ENCODE measurements at regions not wholly inside any gene's neighbourhood (a gene's known extent, or its start where the extent isn't known, plus 50 kb on each side); places are given as distances from the start of the nearest gene placed in this dataset.

- no peaks in the 10 kb centered on the region for H3K36me3 ChIP-seq (ENCODE audit: control insufficient read depth, insufficient read depth, low read length)
- TF ChIP-seq, protein P1, sequence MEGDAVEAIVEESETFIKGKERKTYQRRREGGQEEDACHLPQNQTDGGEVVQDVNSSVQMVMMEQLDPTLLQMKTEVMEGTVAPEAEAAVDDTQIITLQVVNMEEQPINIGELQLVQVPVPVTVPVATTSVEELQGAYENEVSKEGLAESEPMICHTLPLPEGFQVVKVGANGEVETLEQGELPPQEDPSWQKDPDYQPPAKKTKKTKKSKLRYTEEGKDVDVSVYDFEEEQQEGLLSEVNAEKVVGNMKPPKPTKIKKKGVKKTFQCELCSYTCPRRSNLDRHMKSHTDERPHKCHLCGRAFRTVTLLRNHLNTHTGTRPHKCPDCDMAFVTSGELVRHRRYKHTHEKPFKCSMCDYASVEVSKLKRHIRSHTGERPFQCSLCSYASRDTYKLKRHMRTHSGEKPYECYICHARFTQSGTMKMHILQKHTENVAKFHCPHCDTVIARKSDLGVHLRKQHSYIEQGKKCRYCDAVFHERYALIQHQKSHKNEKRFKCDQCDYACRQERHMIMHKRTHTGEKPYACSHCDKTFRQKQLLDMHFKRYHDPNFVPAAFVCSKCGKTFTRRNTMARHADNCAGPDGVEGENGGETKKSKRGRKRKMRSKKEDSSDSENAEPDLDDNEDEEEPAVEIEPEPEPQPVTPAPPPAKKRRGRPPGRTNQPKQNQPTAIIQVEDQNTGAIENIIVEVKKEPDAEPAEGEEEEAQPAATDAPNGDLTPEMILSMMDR (IDR thresholded peaks at IDR 0.05; ENCODE audit: insufficient read depth, low read length, poor library complexity, severe bottlenecking), result no peak
- no peaks in the 10 kb centered on the region for H3K27me3 ChIP-seq (replicated peaks; ENCODE audit: control insufficient read depth, insufficient read depth, low read length)
- no peak for DNase-seq (ENCODE audit: extremely low read depth, insufficient read length)
- no peak overlapping the region for H3K4me3 ChIP-seq (replicated peaks; ENCODE audit: low read depth, low read length)
Observed at GRCh38 chr6:103886951-103887350, 972.8 kb downstream of the HACE1 start.

GRCh38 chr6:103885446-103885845 lies 974.3 kb downstream of the HACE1 start:
- no peaks in the 10 kb centered on the region for H3K36me3 ChIP-seq (ENCODE audit: control insufficient read depth, insufficient read depth, low read length)
- TF ChIP-seq, protein P1 (IDR thresholded peaks at IDR 0.05; ENCODE audit: insufficient read depth, low read length, poor library complexity, severe bottlenecking), result no peak
- H3K4me3 ChIP-seq (replicated peaks; ENCODE audit: low read depth, low read length), result no peak overlapping the region
- no peaks in the 10 kb centered on the region for H3K27me3 ChIP-seq (replicated peaks; ENCODE audit: control insufficient read depth, insufficient read depth, low read length)
- DNase-seq (ENCODE audit: extremely low read depth, insufficient read length), result no peak

GRCh38 chr6:103879800-103880199 lies 979.9 kb downstream of the HACE1 start:
- no peaks in the 10 kb centered on the region for H3K27me3 ChIP-seq (replicated peaks; ENCODE audit: control insufficient read depth, insufficient read depth, low read length)
- H3K36me3 ChIP-seq (ENCODE audit: control insufficient read depth, insufficient read depth, low read length), result no peaks in the 10 kb centered on the region
- TF ChIP-seq, protein P1 (IDR thresholded peaks at IDR 0.05; ENCODE audit: insufficient read depth, low read length, poor library complexity, severe bottlenecking), result no peak
- H3K4me3 ChIP-seq (replicated peaks; ENCODE audit: low read depth, low read length), result no peak overlapping the region
- no peak for DNase-seq (ENCODE audit: extremely low read depth, insufficient read length)

DNA sequence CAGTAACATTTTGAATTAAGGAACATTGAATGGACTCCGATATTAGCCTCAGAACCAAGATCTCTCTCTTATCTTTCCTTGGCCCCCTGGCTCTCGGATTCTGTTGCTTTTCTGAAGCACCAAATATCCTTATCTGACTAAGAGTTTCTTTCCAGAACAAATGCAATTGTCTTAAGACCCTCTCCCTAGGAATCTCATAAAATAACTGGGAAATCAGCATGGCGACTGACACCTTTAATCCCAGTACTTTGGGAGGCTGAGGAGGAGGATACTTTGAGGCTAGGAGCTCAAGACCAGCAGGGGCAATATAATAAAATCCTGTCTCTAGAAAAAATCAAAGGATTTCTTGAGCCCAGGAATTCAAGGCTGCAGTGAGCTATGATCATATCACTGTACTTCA lies 984.5 kb downstream of the HACE1 start:
- no peaks in the 10 kb centered on the region for H3K27me3 ChIP-seq (replicated peaks; ENCODE audit: control insufficient read depth, insufficient read depth, low read length)
- no peaks in the 10 kb centered on the region for H3K36me3 ChIP-seq (ENCODE audit: control insufficient read depth, insufficient read depth, low read length)
- H3K4me3 ChIP-seq (replicated peaks; ENCODE audit: low read depth, low read length), result no peak overlapping the region
- TF ChIP-seq, protein P1 (IDR thresholded peaks at IDR 0.05; ENCODE audit: insufficient read depth, low read length, poor library complexity, severe bottlenecking), result no peak
- DNase-seq (ENCODE audit: extremely low read depth, insufficient read length), result no peak

DNA sequence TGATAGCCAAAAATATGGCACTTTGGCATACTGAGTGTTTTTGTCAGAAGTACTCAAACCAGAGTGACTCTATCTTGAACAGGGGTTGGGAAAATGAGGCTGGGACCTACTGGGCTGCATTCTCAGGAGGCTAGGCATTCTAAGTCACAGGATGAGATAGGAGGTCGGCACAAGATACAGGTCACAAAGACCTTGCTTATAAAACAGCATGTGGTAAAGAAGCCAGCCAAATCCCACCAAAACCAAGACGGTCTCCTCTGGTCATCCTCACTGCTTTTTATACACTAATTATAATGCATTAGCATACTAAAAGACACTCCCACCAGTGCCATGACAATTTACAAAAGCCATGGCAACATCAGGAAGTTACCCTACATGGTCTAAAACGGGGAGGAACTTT lies 985.1 kb downstream of the HACE1 start:
- TF ChIP-seq, protein P1 (IDR thresholded peaks at IDR 0.05; ENCODE audit: insufficient read depth, low read length, poor library complexity, severe bottlenecking), result no peak
- no peaks in the 10 kb centered on the region for H3K27me3 ChIP-seq (replicated peaks; ENCODE audit: control insufficient read depth, insufficient read depth, low read length)
- no peak overlapping the region for H3K4me3 ChIP-seq (replicated peaks; ENCODE audit: low read depth, low read length)
- no peaks in the 10 kb centered on the region for H3K36me3 ChIP-seq (ENCODE audit: control insufficient read depth, insufficient read depth, low read length)
- no peak for DNase-seq (ENCODE audit: extremely low read depth, insufficient read length)

- no peaks in the 10 kb centered on the region for H3K36me3 ChIP-seq (ENCODE audit: control insufficient read depth, insufficient read depth, low read length)
- DNase-seq (ENCODE audit: extremely low read depth, insufficient read length), result no peak
- TF ChIP-seq, protein P1 (IDR thresholded peaks at IDR 0.05; ENCODE audit: insufficient read depth, low read length, poor library complexity, severe bottlenecking), result no peak
Observed at GRCh38 chr6:103872678-103873077, 987.0 kb downstream of the HACE1 start.

More at GRCh38 chr6:103872678-103873077, 987.0 kb downstream of the HACE1 start:
- no peaks in the 10 kb centered on the region for H3K27me3 ChIP-seq (replicated peaks; ENCODE audit: control insufficient read depth, insufficient read depth, low read length)
- H3K4me3 ChIP-seq (replicated peaks; ENCODE audit: low read depth, low read length), result no peak overlapping the region
